22Rv1 (cell line): ENCODE measurements at regions not wholly inside any gene's neighbourhood (a gene's known extent, or its start where the extent isn't known, plus 50 kb on each side); places are given as distances from the start of the nearest gene placed in this dataset.

Experiments
- CTCF ChIP-seq: fragments of 450-650 bp; IDR thresholded peaks from 2 replicates; pipeline ENCODE4 v1.5.1; 2017; ENCODE audit warnings: mild to moderate bottlenecking
- ZFX ChIP-seq: fragments of 450-650 bp; IDR thresholded peaks from 2 replicates; pipeline ENCODE4 v1.6.1; 2017; ENCODE audit warnings: antibody characterized with exemption, borderline replicate concordance

- TF ChIP-seq CTCF (no peak), ZFX (no peak)
Measured at GRCh38 chr3:124210899-124211298, 219.0 kb upstream of the ROPN1 start.
